Stimulated activated CD4-positive, alpha-beta T cell treated with anti-CD3 and anti-CD28 coated beads, Interleukin-4, amount 100 ng/mL, for 1 hour (primary cell): ENCODE measurements at regions not wholly inside any gene's neighbourhood (a gene's known extent, or its start where the extent isn't known, plus 50 kb on each side); places are given as distances from the start of the nearest gene placed in this dataset.
"Not testable (repeated sequence)": the region's sequence is repeated elsewhere in the genome, so short reads cannot be mapped to it uniquely, and the experiment has no call there.

Experiments
- DNase-seq: peaks from one replicate; pipeline ENCODE4 v3.0.0-alpha.2; 2020

- no peak for DNase-seq
These were observed 168.5 kb upstream of the ACTBL2 start for GRCh38 chr5:57651127-57651526.

GRCh38 chr5:57650360-57651069 is 167.9 kb upstream of the ACTBL2 start:
- no peak for DNase-seq

- no peak for DNase-seq
These were observed 160.1 kb upstream of the ACTBL2 start for GRCh38 chr5:57642698-57643097.

GRCh38 chr5:57642066-57642465 is 159.5 kb upstream of the ACTBL2 start:
- DNase-seq = no peak

GRCh38 chr5:57635146-57635777 is 152.7 kb upstream of the ACTBL2 start:
- no peak for DNase-seq

- DNase-seq = no peak
These were observed 150.3 kb upstream of the ACTBL2 start for GRCh38 chr5:57632937-57633336.

- DNase-seq = not testable (repeated sequence)
These were observed 148.5 kb upstream of the ACTBL2 start for GRCh38 chr5:57631139-57631538.

GRCh38 chr5:57627661-57628060 is 145.1 kb upstream of the ACTBL2 start:
- DNase-seq = no peak

- no peak for DNase-seq
These were observed 144.1 kb upstream of the ACTBL2 start for GRCh38 chr5:57626703-57627102.

- no peak for DNase-seq
These were observed 139.0 kb upstream of the ACTBL2 start for GRCh38 chr5:57621624-57622023.

- DNase-seq = no peak
These were observed 136.3 kb upstream of the ACTBL2 start for GRCh38 chr5:57618767-57619381.

GRCh38 chr5:57613741-57614140 is 131.1 kb upstream of the ACTBL2 start:
- DNase-seq = no peak

- no peak for DNase-seq
These were observed 128.6 kb upstream of the ACTBL2 start for GRCh38 chr5:57611177-57611576.

- no peak for DNase-seq
These were observed 125.9 kb upstream of the ACTBL2 start for GRCh38 chr5:57608542-57608941.

- DNase-seq = no peak
These were observed 119.4 kb upstream of the ACTBL2 start for GRCh38 chr5:57601996-57602395.

GRCh38 chr5:57600321-57600720 is 117.7 kb upstream of the ACTBL2 start:
- no peak for DNase-seq

- DNase-seq = no peak
These were observed 116.1 kb upstream of the ACTBL2 start for GRCh38 chr5:57598756-57599155.

- DNase-seq = no peak
These were observed 115.5 kb upstream of the ACTBL2 start for GRCh38 chr5:57598097-57598496.

GRCh38 chr5:57595523-57595991 is 112.9 kb upstream of the ACTBL2 start:
- DNase-seq = no peak

- no peak for DNase-seq
These were observed 111.8 kb upstream of the ACTBL2 start for GRCh38 chr5:57594436-57594835.

GRCh38 chr5:57592236-57592635 is 109.6 kb upstream of the ACTBL2 start:
- no peak for DNase-seq

GRCh38 chr5:57586649-57587048 is 104.0 kb upstream of the ACTBL2 start:
- DNase-seq = no peak

- DNase-seq = no peak
These were observed 100.0 kb upstream of the ACTBL2 start for GRCh38 chr5:57582578-57583070.

GRCh38 chr5:57581772-57582171 is 99.2 kb upstream of the ACTBL2 start:
- no peak for DNase-seq
